ENCODE measurements at regions not wholly inside any gene's neighbourhood (a gene's known extent, or its start where the extent isn't known, plus 50 kb on each side); places are given as distances from the start of the nearest gene placed in this dataset.
"Not testable (repeated sequence)": the region's sequence is repeated elsewhere in the genome, so short reads cannot be mapped to it uniquely, and the experiment has no call there.

GRCh38 chr5:33110496-33110895, 330.3 kb upstream of the TARS1 start:
- intact Hi-C loops (cut with DNase I); DNase-seq (ENCODE audit: missing footprints); ATAC-seq: not testable (repeated sequence)

GRCh38 chr5:33114361-33114760, 326.4 kb upstream of the TARS1 start:
- ATAC-seq (no peak), DNase-seq (ENCODE audit: missing footprints) (no peak)
- intact Hi-C loops (cut with DNase I): no loop called here

- DNase-seq (ENCODE audit: missing footprints): no peak
- ATAC-seq: no peak
- intact Hi-C loops (cut with DNase I): no loop called here
Observed at GRCh38 chr5:33115467-33115866, 325.3 kb upstream of the TARS1 start.

GRCh38 chr5:33118761-33119415, 321.9 kb upstream of the TARS1 start:
- intact Hi-C loops (cut with DNase I): no loop called here

GRCh38 chr5:33120671-33121070, 320.1 kb upstream of the TARS1 start:
- DNase-seq (ENCODE audit: missing footprints) (no peak), ATAC-seq (no peak)
- intact Hi-C loops (cut with DNase I): no loop called here

More at GRCh38 chr5:33118761-33119415, 321.9 kb upstream of the TARS1 start:
- DNase-seq (ENCODE audit: missing footprints) (no peak), ATAC-seq (no peak)

GRCh38 chr5:33129309-33129708, 311.5 kb upstream of the TARS1 start:
- ATAC-seq: no peak
- intact Hi-C loops (cut with DNase I): no loop called here
- no peak for DNase-seq (ENCODE audit: missing footprints)

GRCh38 chr5:33136785-33137184, 304.0 kb upstream of the TARS1 start:
- DNase-seq (ENCODE audit: missing footprints) (no peak), ATAC-seq (no peak)
- intact Hi-C loops (cut with DNase I): no loop called here

GRCh38 chr5:33138145-33138544, 302.6 kb upstream of the TARS1 start:
- ATAC-seq; DNase-seq (ENCODE audit: missing footprints); intact Hi-C loops (cut with DNase I): not testable (repeated sequence)

- ATAC-seq (no peak), DNase-seq (ENCODE audit: missing footprints) (no peak)
- intact Hi-C loops (cut with DNase I): no loop called here
Observed at GRCh38 chr5:33143405-33144123, 297.2 kb upstream of the TARS1 start.

GRCh38 chr5:33146881-33147280, 293.9 kb upstream of the TARS1 start:
- intact Hi-C loops (cut with DNase I): no loop called here
- DNase-seq (ENCODE audit: missing footprints): no peak
- ATAC-seq: no peak

GRCh38 chr5:33148076-33148513, 292.7 kb upstream of the TARS1 start:
- ATAC-seq: peak; percentile 97
- no peak for DNase-seq (ENCODE audit: missing footprints)
- intact Hi-C loops (cut with DNase I): no loop called here

GRCh38 chr5:33153372-33153771, 287.4 kb upstream of the TARS1 start:
- ATAC-seq (no peak), DNase-seq (ENCODE audit: missing footprints) (no peak)
- intact Hi-C loops (cut with DNase I): no loop called here

GRCh38 chr5:33153831-33154230, 286.9 kb upstream of the TARS1 start:
- ATAC-seq: no peak
- DNase-seq (ENCODE audit: missing footprints): no peak
- intact Hi-C loops (cut with DNase I): no loop called here

GRCh38 chr5:33160871-33161270, 279.9 kb upstream of the TARS1 start:
- intact Hi-C loops (cut with DNase I): no loop called here
- no peak for DNase-seq (ENCODE audit: missing footprints)
- ATAC-seq: no peak

GRCh38 chr5:33161421-33161820, 279.3 kb upstream of the TARS1 start:
- ATAC-seq (no peak), DNase-seq (ENCODE audit: missing footprints) (no peak)
- intact Hi-C loops (cut with DNase I): no loop called here

GRCh38 chr5:33162057-33162456, 278.7 kb upstream of the TARS1 start:
- ATAC-seq: no peak
- DNase-seq (ENCODE audit: missing footprints): peak; percentile 34
- intact Hi-C loops (cut with DNase I): no loop called here

- intact Hi-C loops (cut with DNase I): no loop called here
- ATAC-seq (no peak), DNase-seq (ENCODE audit: missing footprints) (peak; percentile 17)
Observed at GRCh38 chr5:33166522-33166921, 274.2 kb upstream of the TARS1 start.

GRCh38 chr5:33166948-33167347, 273.8 kb upstream of the TARS1 start:
- DNase-seq (ENCODE audit: missing footprints) (no peak), ATAC-seq (no peak)
- intact Hi-C loops (cut with DNase I): no loop called here

GRCh38 chr5:33167541-33167940, 273.2 kb upstream of the TARS1 start:
- ATAC-seq: no peak
- no peak for DNase-seq (ENCODE audit: missing footprints)
- intact Hi-C loops (cut with DNase I): no loop called here

- ATAC-seq (no peak), DNase-seq (ENCODE audit: missing footprints) (no peak)
- intact Hi-C loops (cut with DNase I): no loop called here
Observed at GRCh38 chr5:33170411-33170810, 270.4 kb upstream of the TARS1 start.

GRCh38 chr5:33174383-33174782, 266.4 kb upstream of the TARS1 start:
- intact Hi-C loops (cut with DNase I): no loop called here
- ATAC-seq (no peak), DNase-seq (ENCODE audit: missing footprints) (no peak)

All from Right ventricle myocardium inferior (tissue), 1 donor.